HL-60 (cell line): ENCODE measurements at regions not wholly inside any gene's neighbourhood (a gene's known extent, or its start where the extent isn't known, plus 50 kb on each side); places are given as distances from the start of the nearest gene placed in this dataset.

ENCODE experiments used
- DNase-seq, 2 experiments: peaks; one replicate each; pipeline ENCODE4 v3.0.0-alpha.2; 2010 to 2020; ENCODE audit warnings: low read depth in 1 of 2, low spot score in 1 of 2
- H3K27ac ChIP-seq: fragments of 250-450 bp; sonication (Bioruptor Pico); replicated peaks from 2 replicates; pipeline ENCODE4 v1.5.1; 2020; ENCODE audit warnings: mild to moderate bottlenecking, moderate library complexity
- H3K27me3 ChIP-seq: fragments of 250-450 bp; sonication (Bioruptor Pico); 2 replicates; pipeline ENCODE4 v1.5.1; 2021; ENCODE audit warnings: mild to moderate bottlenecking, moderate library complexity; ENCODE audit not compliant: insufficient read depth, poor library complexity, severe bottlenecking
- H3K4me3 ChIP-seq: replicated peaks from 2 replicates; pipeline ENCODE4 v1.5.1; 2011; ENCODE audit warnings: mild to moderate bottlenecking, control low read depth, low read length; ENCODE audit not compliant: insufficient read depth
- GABPA ChIP-seq: IDR thresholded peaks from 2 replicates; pipeline ENCODE4 v1.6.1; 2012; ENCODE audit warnings: low read depth
- POLR2AphosphoS5 ChIP-seq: IDR thresholded peaks from 2 replicates; pipeline ENCODE4 v1.6.1; 2012; ENCODE audit warnings: low read depth
- SPI1 ChIP-seq: IDR thresholded peaks from 2 replicates; pipeline ENCODE4 v1.6.1; 2012; ENCODE audit warnings: low read depth, mild to moderate bottlenecking, borderline replicate concordance
- TF ChIP-seq, protein P1 (sequence below): IDR thresholded peaks from 2 replicates; pipeline ENCODE4 v1.6.1; 2012; ENCODE audit warnings: low read depth; ENCODE audit not compliant: insufficient replicate concordance
- TF ChIP-seq, protein P2 (sequence below): IDR thresholded peaks from one replicate; pipeline ENCODE4 v1.5.1; 2011; ENCODE audit warnings: low read length, control low read depth, inconsistent platforms; ENCODE audit not compliant: insufficient read depth

DNA sequence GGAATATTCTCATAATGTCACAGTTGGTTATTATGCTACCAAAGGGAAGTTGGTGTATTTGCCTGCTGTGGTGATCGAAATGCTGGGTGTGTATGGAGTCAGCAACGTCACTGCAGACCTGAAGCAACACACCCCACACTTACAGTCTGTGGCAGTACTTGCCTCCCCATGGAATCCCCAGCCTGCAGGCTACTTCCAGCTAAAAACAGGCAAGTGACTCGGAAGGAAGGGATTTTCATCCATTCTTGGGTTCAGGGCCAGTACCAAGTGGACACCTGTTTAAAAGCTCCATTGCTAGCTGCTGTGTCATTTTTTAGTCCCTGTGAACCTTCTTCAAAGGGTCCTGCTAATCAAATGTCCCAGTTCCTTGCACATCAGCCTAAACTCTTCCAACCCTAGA, 149.6 kb downstream of the C11orf91 start:
- TF ChIP-seq, protein P1, sequence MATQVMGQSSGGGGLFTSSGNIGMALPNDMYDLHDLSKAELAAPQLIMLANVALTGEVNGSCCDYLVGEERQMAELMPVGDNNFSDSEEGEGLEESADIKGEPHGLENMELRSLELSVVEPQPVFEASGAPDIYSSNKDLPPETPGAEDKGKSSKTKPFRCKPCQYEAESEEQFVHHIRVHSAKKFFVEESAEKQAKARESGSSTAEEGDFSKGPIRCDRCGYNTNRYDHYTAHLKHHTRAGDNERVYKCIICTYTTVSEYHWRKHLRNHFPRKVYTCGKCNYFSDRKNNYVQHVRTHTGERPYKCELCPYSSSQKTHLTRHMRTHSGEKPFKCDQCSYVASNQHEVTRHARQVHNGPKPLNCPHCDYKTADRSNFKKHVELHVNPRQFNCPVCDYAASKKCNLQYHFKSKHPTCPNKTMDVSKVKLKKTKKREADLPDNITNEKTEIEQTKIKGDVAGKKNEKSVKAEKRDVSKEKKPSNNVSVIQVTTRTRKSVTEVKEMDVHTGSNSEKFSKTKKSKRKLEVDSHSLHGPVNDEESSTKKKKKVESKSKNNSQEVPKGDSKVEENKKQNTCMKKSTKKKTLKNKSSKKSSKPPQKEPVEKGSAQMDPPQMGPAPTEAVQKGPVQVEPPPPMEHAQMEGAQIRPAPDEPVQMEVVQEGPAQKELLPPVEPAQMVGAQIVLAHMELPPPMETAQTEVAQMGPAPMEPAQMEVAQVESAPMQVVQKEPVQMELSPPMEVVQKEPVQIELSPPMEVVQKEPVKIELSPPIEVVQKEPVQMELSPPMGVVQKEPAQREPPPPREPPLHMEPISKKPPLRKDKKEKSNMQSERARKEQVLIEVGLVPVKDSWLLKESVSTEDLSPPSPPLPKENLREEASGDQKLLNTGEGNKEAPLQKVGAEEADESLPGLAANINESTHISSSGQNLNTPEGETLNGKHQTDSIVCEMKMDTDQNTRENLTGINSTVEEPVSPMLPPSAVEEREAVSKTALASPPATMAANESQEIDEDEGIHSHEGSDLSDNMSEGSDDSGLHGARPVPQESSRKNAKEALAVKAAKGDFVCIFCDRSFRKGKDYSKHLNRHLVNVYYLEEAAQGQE = no peak
- no peak for TF ChIP-seq POLR2AphosphoS5
- TF ChIP-seq GABPA = no peak
- TF ChIP-seq, protein P2, sequence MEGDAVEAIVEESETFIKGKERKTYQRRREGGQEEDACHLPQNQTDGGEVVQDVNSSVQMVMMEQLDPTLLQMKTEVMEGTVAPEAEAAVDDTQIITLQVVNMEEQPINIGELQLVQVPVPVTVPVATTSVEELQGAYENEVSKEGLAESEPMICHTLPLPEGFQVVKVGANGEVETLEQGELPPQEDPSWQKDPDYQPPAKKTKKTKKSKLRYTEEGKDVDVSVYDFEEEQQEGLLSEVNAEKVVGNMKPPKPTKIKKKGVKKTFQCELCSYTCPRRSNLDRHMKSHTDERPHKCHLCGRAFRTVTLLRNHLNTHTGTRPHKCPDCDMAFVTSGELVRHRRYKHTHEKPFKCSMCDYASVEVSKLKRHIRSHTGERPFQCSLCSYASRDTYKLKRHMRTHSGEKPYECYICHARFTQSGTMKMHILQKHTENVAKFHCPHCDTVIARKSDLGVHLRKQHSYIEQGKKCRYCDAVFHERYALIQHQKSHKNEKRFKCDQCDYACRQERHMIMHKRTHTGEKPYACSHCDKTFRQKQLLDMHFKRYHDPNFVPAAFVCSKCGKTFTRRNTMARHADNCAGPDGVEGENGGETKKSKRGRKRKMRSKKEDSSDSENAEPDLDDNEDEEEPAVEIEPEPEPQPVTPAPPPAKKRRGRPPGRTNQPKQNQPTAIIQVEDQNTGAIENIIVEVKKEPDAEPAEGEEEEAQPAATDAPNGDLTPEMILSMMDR = no peak
- TF ChIP-seq SPI1 = no peak
- Histone ChIP-seq H3K27ac (no peak overlapping the region), H3K4me3 (no peak overlapping the region), H3K27me3 (peaks cover 10% of the 10 kb centered on the region)
- DNase-seq = no peak

DNA sequence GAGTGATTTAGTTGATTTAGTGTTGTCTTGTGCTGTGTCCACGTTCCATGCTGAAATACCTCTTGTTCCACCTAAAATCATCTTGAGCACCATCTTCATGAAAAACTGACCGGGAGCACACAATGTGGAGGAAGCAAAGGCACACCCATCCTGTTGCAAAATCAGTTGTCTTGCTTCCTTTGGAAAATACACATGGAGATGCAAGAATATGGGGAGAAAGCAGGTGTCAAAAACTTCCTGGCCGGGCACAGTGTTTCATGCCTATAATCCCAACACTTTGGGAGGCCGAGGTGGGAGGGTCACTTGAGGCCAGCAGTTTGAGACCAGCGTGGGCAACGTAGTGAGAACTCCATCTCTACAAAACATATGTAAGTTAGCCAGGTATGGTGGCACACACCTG, 151.1 kb downstream of the C11orf91 start:
- DNase-seq = no peak
- no peak overlapping the region for H3K27ac ChIP-seq
- H3K27me3 ChIP-seq = peaks cover 10% of the 10 kb centered on the region
- TF ChIP-seq GABPA = no peak
- no peak for TF ChIP-seq SPI1
- TF ChIP-seq POLR2AphosphoS5 = no peak
- TF ChIP-seq, protein P1 = no peak
- TF ChIP-seq, protein P2 = no peak
- no peak overlapping the region for H3K4me3 ChIP-seq

DNA sequence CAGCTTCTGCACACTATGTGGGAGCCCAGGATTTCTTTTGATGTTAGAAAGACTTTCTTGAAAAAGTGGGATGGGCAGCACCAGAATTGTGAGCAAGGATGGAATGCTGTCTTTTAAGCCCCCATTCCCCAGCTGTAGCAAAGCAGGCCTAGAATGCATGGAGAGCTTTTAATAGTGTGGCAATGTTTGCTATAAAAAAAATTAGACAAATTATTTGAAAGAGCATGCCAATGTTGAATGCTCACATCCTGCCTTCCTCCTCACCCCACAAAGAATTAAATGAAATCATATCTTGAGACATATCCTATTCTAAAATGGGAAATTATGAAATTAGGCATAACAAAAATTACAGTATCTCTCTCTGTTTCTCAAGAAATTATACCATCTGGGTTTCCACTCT, 154.7 kb downstream of the C11orf91 start:
- TF ChIP-seq, protein P2 = no peak
- TF ChIP-seq, protein P1 = no peak
- TF ChIP-seq SPI1 (no peak), POLR2AphosphoS5 (no peak), GABPA (no peak)
- no peak overlapping the region for H3K4me3 ChIP-seq
- DNase-seq = no peak
- H3K27ac ChIP-seq = no peak overlapping the region
- peaks cover 9% of the 10 kb centered on the region for H3K27me3 ChIP-seq
